Progenitor cell of endocrine pancreas (in vitro differentiated cells): ENCODE measurements at regions not wholly inside any gene's neighbourhood (a gene's known extent, or its start where the extent isn't known, plus 50 kb on each side); places are given as distances from the start of the nearest gene placed in this dataset.

ENCODE experiments used
- DNase-seq: peaks from one replicate; pipeline ENCODE4 v3.0.0; 2021; ENCODE audit warnings: low spot score; ENCODE audit not compliant: unreplicated experiment
- H3K27ac Mint-ChIP-seq: 2 replicates; pipeline ENCODE4 v1.8.0; 2021; ENCODE audit warnings: mild to moderate bottlenecking, moderate library complexity, mixed read lengths
- H3K27me3 Mint-ChIP-seq: 2 replicates; pipeline ENCODE4 v1.8.0; 2021; ENCODE audit warnings: mixed read lengths
- H3K36me3 Mint-ChIP-seq: 2 replicates; pipeline ENCODE4 v1.8.0; 2022; ENCODE audit warnings: mixed read lengths; ENCODE audit not compliant: insufficient read depth
- H3K4me1 Mint-ChIP-seq: 2 replicates; pipeline ENCODE4 v1.8.0; 2021; ENCODE audit warnings: low read depth, mixed read lengths
- H3K4me3 Mint-ChIP-seq: 2 replicates; pipeline ENCODE4 v1.8.0; 2021; ENCODE audit warnings: low read depth, mild to moderate bottlenecking, moderate library complexity, mixed read lengths
- H3K9me3 Mint-ChIP-seq: 2 replicates; pipeline ENCODE4 v1.8.0; 2021; ENCODE audit warnings: low read depth, mixed read lengths
- CTCF ChIP-seq: fragments of 200-600 bp; sonication (generic); IDR thresholded peaks from one replicate; pipeline ENCODE4 v1.5.0; 2021; ENCODE audit warnings: antibody characterized with exemption, mild to moderate bottlenecking; ENCODE audit not compliant: unreplicated experiment

GRCh38 chr14:22449600-22449905 lies 139.5 kb downstream of the DAD1 start:
- no peak for DNase-seq
- Mint-ChIP-seq H3K4me3 (no peak overlapping the region), H3K9me3 (peaks cover 3% of the 10 kb centered on the region), H3K36me3 (no peaks in the 10 kb centered on the region), H3K4me1 (no peaks in the 10 kb centered on the region), H3K27ac (no peak overlapping the region), H3K27me3 (peaks cover 8% of the 10 kb centered on the region)
- TF ChIP-seq CTCF = no peak

- no peak for DNase-seq
- H3K9me3 Mint-ChIP-seq = peaks cover 3% of the 10 kb centered on the region
- H3K4me3 Mint-ChIP-seq = no peak overlapping the region
- H3K4me1 Mint-ChIP-seq = no peaks in the 10 kb centered on the region
- no peaks in the 10 kb centered on the region for H3K36me3 Mint-ChIP-seq
- H3K27me3 Mint-ChIP-seq = peaks cover 8% of the 10 kb centered on the region
- H3K27ac Mint-ChIP-seq = peak overlapping the region; percentile 17
- no peak for TF ChIP-seq CTCF
Observed at GRCh38 chr14:22448905-22449599, 140.0 kb downstream of the DAD1 start.

- TF ChIP-seq CTCF = no peak
- peaks cover 3% of the 10 kb centered on the region for H3K9me3 Mint-ChIP-seq
- H3K27ac Mint-ChIP-seq = no peak overlapping the region
- no peak overlapping the region for H3K4me3 Mint-ChIP-seq
- no peaks in the 10 kb centered on the region for H3K36me3 Mint-ChIP-seq
- H3K4me1 Mint-ChIP-seq = no peaks in the 10 kb centered on the region
- H3K27me3 Mint-ChIP-seq = peaks cover 5% of the 10 kb centered on the region
- DNase-seq = no peak
Observed at GRCh38 chr14:22448035-22448904, 140.8 kb downstream of the DAD1 start.

- Mint-ChIP-seq H3K4me3 (no peak overlapping the region), H3K27me3 (peaks cover 5% of the 10 kb centered on the region), H3K27ac (no peak overlapping the region), H3K9me3 (no peaks in the 10 kb centered on the region), H3K4me1 (no peaks in the 10 kb centered on the region), H3K36me3 (no peaks in the 10 kb centered on the region)
- DNase-seq = no peak
- no peak for TF ChIP-seq CTCF
Observed at GRCh38 chr14:22438742-22439141, 150.3 kb downstream of the DAD1 start.

GRCh38 chr14:22434901-22435550 lies 154.0 kb downstream of the DAD1 start:
- no peak for TF ChIP-seq CTCF
- Mint-ChIP-seq H3K9me3 (no peaks in the 10 kb centered on the region), H3K4me3 (no peak overlapping the region), H3K36me3 (no peaks in the 10 kb centered on the region), H3K27me3 (peaks cover 15% of the 10 kb centered on the region), H3K27ac (no peak overlapping the region), H3K4me1 (no peaks in the 10 kb centered on the region)
- no peak for DNase-seq
